ENCODE measurements at regions not wholly inside any gene's neighbourhood (a gene's known extent, or its start where the extent isn't known, plus 50 kb on each side); places are given as distances from the start of the nearest gene placed in this dataset.
A peak's percentile ranks its signal among the peaks of the same experiment; 100 is the strongest.
"Not testable (repeated sequence)": the region's sequence is repeated elsewhere in the genome, so short reads cannot be mapped to it uniquely, and the experiment has no call there.

DNA sequence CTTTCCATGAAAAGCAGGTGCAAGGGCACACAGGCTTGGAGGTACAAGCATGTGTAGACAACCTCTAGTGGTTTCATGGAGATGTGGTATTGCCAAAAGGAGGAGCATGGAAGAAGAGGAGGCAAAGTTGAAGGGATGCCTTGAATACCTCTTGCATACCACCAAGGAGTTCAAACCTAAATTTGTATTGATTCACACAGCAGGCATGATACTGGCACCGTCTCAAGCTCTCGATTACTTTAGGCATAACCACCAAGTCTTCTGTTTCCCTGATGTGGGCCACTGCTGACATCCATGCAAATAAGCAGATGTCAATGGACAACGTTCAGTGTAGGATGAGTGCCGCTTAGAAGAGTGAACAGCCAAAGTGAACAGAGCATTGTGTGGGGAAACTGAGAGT is 87.1 kb downstream of the SCN11A start:
- no peak for DNase-seq (ENCODE audit: low read depth)

DNA sequence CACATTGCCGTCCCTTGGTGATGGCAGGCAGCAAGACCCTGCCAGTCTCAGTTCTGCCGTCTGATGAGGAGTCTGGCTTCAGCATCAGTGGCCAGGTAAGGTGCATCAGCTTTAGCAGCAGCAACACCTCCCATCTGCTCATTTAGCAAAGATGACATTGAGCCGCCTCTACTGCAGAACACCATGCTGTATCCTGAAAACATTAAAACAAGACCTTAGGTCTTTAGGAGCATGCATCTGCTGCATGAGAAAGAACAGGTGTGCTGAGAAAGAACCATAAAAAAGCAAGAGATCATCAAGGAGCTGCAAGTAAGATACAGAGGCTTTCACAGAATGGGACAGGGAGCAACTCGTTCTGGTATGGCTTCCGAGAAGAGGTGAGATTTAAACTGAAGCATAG is 87.5 kb downstream of the SCN11A start:
- DNase-seq (ENCODE audit: low read depth) = no peak

DNA sequence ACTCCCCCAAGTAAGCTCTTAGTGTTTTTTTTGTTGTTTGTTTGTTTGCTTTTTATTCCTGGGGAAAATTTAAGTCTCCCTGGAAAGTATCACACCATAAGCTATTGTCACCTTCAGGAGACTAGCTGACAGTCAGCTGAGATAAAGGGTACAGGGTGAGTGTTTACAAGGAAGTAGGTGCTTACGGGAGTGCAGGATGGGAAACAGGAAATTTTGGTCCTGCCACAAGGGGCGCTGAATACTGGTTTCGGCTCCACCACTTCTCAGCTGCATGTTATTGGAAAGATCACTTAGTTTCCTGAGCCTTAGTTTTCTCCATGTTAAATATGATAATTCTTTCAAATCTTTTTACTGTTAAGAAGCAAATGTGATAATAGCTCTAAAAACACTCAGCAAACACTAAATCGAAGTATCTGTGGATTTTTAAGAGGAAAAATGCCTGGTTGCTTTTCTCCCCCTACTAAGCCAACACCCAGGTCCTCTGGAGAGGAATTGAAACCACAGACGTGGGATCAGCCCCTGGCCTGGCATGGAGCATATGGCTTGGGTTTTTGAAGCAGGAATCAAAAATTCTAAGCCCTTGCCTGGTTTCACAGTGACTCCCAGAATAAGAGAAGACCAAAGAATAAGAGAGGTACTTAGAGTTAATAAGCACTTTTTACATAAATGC is 90.7 kb downstream of the SCN11A start:
- peak; percentile 27 for DNase-seq (ENCODE audit: low read depth)

GRCh38 chr3:38960042-38960622 is 91.6 kb downstream of the SCN11A start:
- no peak for DNase-seq (ENCODE audit: low read depth)

DNA sequence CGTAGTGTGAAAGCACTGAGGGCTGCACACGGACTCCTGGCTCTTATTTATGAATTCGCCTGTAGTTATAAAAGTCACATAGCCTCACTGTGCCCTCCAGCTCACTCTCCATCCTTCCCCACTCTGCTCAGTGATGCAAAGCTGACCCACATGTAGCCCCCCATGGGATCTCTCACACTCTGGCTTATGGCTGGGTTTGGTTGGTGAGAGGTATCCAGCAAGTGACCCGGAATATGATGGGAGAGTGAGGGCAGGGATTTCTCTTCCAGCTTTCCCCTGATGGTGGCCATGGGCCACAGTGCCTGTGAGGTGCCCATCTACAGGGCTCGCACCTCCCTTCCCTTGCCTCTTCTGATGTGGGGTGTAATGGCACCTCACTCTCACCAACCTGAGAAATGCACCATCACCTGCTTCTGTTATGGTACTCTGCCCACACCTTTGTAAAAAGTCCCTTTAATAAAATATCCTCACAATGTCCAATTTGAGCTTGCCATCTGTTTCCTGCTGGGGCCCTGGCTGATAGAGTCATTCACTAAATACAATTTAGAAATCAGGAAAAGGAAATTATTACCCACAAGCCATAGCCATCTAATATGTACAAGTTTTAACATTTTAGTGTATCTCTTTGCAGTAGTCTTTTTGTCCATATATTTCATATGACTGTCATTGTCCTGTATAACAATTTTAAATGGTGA is 93.6 kb downstream of the SCN11A start:
- DNase-seq (ENCODE audit: low read depth) = no peak

- no peak for DNase-seq (ENCODE audit: low read depth)
These were observed 94.4 kb downstream of the SCN11A start for GRCh38 chr3:38957296-38957695.

GRCh38 chr3:38952721-38953120 is 99.0 kb downstream of the SCN11A start:
- no peak for DNase-seq (ENCODE audit: low read depth)

GRCh38 chr3:38951167-38951566 is 100.6 kb downstream of the SCN11A start:
- DNase-seq (ENCODE audit: low read depth) = not testable (repeated sequence)

DNA sequence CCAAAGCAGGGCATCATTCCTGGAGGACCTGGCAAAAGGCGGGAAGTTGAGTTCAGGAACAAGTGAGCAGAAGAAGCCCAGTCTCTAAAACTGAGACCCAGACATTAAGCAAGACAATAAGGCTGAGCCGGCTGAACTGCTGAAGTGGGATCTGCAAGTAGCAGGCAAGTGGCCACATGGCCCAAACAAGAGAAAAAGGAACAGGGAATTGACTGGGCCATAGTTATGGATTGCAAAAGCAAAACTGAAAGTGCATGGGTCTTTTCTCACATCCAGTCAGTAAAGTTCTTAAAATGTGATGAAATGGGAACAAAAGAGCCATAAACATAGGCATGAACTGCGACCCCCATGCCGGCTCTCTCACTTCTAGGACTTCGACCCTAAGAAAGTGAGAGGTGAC is 101.2 kb downstream of the SCN11A start:
- DNase-seq (ENCODE audit: low read depth) = no peak

GRCh38 chr3:38949994-38950393 is 101.8 kb downstream of the SCN11A start:
- DNase-seq (ENCODE audit: low read depth) = no peak

DNA sequence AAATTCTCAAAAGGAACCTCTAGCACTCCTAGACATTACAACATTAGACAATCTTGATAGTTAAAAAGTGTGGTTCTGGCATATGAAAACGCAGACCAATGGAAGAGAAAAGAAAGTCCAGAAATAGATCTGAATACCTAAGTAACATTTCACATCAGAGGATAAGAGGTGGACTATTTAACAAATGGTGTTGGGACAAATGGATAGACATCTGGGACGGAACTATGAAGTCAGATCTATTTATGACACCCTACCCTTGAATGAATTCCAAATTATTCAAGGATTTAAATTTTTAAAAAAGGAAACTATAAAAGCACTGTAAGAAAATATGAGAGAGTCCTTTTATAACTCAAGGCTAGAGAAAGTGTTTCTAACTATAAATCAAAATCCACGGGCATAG is 111.3 kb downstream of the SCN11A start:
- no peak for DNase-seq (ENCODE audit: low read depth)

- DNase-seq (ENCODE audit: low read depth) = no peak
These were observed 109.3 kb upstream of the SCN10A start for GRCh38 chr3:38925351-38925750.

GRCh38 chr3:38916706-38917105 is 100.7 kb upstream of the SCN10A start:
- peak; percentile 31 for DNase-seq (ENCODE audit: low read depth)

- peak; percentile 31 for DNase-seq (ENCODE audit: low read depth)
These were observed 91.4 kb upstream of the SCN10A start for GRCh38 chr3:38907426-38907825.

DNA sequence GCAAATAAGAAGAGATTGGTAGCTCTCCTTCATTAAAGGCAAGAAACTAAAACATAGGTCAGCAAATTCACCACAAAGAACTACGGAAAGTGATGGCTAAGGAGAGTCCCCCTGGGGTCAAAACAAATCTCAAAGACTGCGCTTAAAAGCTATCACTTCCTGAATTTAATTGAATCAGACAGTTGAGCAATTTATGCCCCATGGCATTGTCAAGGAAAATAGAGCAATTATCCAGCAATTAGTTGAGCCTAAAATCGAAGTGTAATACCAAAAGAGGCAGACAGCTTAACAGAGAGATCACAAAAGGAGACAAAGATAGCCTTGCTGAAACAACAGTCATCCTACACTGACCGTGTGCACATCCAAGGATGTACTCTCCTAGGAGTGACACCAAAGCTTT is 74.4 kb upstream of the SCN10A start:
- no peak for DNase-seq (ENCODE audit: low read depth)

DNA sequence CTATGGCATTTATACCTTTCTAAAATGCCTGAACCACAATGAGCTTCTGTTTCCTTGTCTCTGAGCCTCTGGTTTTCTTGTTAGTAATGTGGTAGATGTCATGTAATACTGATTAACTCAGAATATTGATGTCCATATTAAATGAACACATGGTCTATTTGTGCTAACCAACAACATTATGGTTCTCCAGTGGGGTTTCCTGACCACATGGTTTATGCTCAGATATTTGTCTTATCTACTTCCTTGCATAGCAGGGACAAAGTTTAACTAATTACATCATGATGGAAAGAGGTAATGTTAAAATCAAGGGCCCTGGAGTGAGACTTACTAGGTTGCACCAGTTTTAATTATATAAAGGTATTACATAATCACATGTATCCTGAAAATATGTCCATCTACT is 62.6 kb upstream of the SCN10A start:
- no peak for DNase-seq (ENCODE audit: low read depth)
